Right atrium auricular region (tissue), 2 donors: ENCODE measurements at regions not wholly inside any gene's neighbourhood (a gene's known extent, or its start where the extent isn't known, plus 50 kb on each side); places are given as distances from the start of the nearest gene placed in this dataset.

Experiments
- DNase-seq: peaks from one replicate; pipeline ENCODE4 v3.0.0-alpha.2; 2019; ENCODE audit warnings: low spot score
- H3K27ac ChIP-seq, 2 donors: fragments of 200-600 bp; sonication (generic); 1 replicate in 1 of 2; 2 replicates in 1 of 2; pipeline ENCODE4 v1.5.1; 2016 to 2019
- H3K27me3 ChIP-seq, 2 donors: fragments of 200-600 bp; sonication (generic); one replicate each; pipeline versions ENCODE4 v1.5.1 to v1.6.0; 2017 to 2019
- H3K36me3 ChIP-seq: fragments of 200-600 bp; sonication (generic); one replicate; pipeline ENCODE4 v1.5.1; 2016
- H3K4me1 ChIP-seq, 2 donors: fragments of 200-600 bp; sonication (generic); one replicate each; pipeline versions ENCODE4 v1.5.1 to v1.6.0; 2017 to 2019
- H3K4me3 ChIP-seq, 2 donors: fragments of 200-600 bp; sonication (generic); 1 replicate in 1 of 2; 2 replicates in 1 of 2; pipeline ENCODE4 v1.5.1; 2017 to 2019; ENCODE audit warnings: mild to moderate bottlenecking in 1 of 2, moderate library complexity in 1 of 2
- H3K9me3 ChIP-seq, 2 donors: fragments of 200-600 bp; sonication (generic); one replicate each; pipeline ENCODE4 v1.5.1; 2019
- CTCF ChIP-seq, 2 donors: fragments of 200-600 bp; sonication (generic); IDR thresholded peaks; one replicate each; pipeline ENCODE4 v1.5.1; 2019; ENCODE audit warnings: antibody characterized with exemption in 2 of 2

- H3K36me3 ChIP-seq, result no peaks in the 10 kb centered on the region
- DNase-seq, result no peak
- no peak overlapping the region for H3K4me3 ChIP-seq
- no peak for TF ChIP-seq CTCF (IDR thresholded peaks at IDR 0.05)
- no peak overlapping the region for H3K27ac ChIP-seq
- H3K9me3 ChIP-seq, result no peaks in the 10 kb centered on the region
- H3K27me3 ChIP-seq, result no peaks in the 10 kb centered on the region
- H3K4me1 ChIP-seq, result no peaks in the 10 kb centered on the region
Measured at GRCh38 chr14:83991666-83992065, 1538.3 kb upstream of the FLRT2 start.

GRCh38 chr14:83992857-83993256 lies 1537.1 kb upstream of the FLRT2 start:
- no peak for TF ChIP-seq CTCF (IDR thresholded peaks at IDR 0.05)
- H3K4me3 ChIP-seq, result no peak overlapping the region
- no peaks in the 10 kb centered on the region for H3K4me1 ChIP-seq
- H3K27me3 ChIP-seq, result no peaks in the 10 kb centered on the region
- no peak overlapping the region for H3K27ac ChIP-seq
- no peaks in the 10 kb centered on the region for H3K9me3 ChIP-seq
- no peaks in the 10 kb centered on the region for H3K36me3 ChIP-seq
- DNase-seq, result no peak

GRCh38 chr14:83993545-83993944 lies 1536.4 kb upstream of the FLRT2 start:
- Histone ChIP-seq H3K27ac (no peak overlapping the region), H3K9me3 (no peaks in the 10 kb centered on the region), H3K27me3 (no peaks in the 10 kb centered on the region), H3K4me3 (no peak overlapping the region), H3K4me1 (no peaks in the 10 kb centered on the region), H3K36me3 (no peaks in the 10 kb centered on the region)
- no peak for DNase-seq
- TF ChIP-seq CTCF (IDR thresholded peaks at IDR 0.05), result no peak

- Histone ChIP-seq H3K27ac (no peak overlapping the region), H3K9me3 (no peaks in the 10 kb centered on the region), H3K4me3 (no peak overlapping the region), H3K27me3 (no peaks in the 10 kb centered on the region), H3K36me3 (no peaks in the 10 kb centered on the region), H3K4me1 (no peaks in the 10 kb centered on the region)
- no peak for DNase-seq
- TF ChIP-seq CTCF (IDR thresholded peaks at IDR 0.05), result no peak
Measured at GRCh38 chr14:83994020-83994419, 1535.9 kb upstream of the FLRT2 start.

- Histone ChIP-seq H3K4me3 (no peak overlapping the region), H3K4me1 (no peaks in the 10 kb centered on the region), H3K36me3 (no peaks in the 10 kb centered on the region), H3K9me3 (no peaks in the 10 kb centered on the region), H3K27ac (no peak overlapping the region), H3K27me3 (no peaks in the 10 kb centered on the region)
- no peak for DNase-seq
- TF ChIP-seq CTCF (IDR thresholded peaks at IDR 0.05), result no peak
Measured at GRCh38 chr14:84001023-84001422, 1528.9 kb upstream of the FLRT2 start.

- no peaks in the 10 kb centered on the region for H3K36me3 ChIP-seq
- no peak for DNase-seq
- no peak overlapping the region for H3K27ac ChIP-seq
- H3K4me3 ChIP-seq, result no peak overlapping the region
- H3K4me1 ChIP-seq, result no peaks in the 10 kb centered on the region
- TF ChIP-seq CTCF (IDR thresholded peaks at IDR 0.05), result no peak
- H3K27me3 ChIP-seq, result no peaks in the 10 kb centered on the region
- no peaks in the 10 kb centered on the region for H3K9me3 ChIP-seq
Measured at GRCh38 chr14:84003346-84003745, 1526.6 kb upstream of the FLRT2 start.
